Prostate gland (tissue), 2 donors: ENCODE measurements at regions not wholly inside any gene's neighbourhood (a gene's known extent, or its start where the extent isn't known, plus 50 kb on each side); places are given as distances from the start of the nearest gene placed in this dataset.

Source experiments
- POLR2AphosphoS5 ChIP-seq: sonication (generic); formaldehyde crosslinking; IDR thresholded peaks from one replicate; pipeline ENCODE4 v1.6.1; 2017; ENCODE audit warnings: antibody characterized with exemption
- TF ChIP-seq, protein P1 (sequence below), 4 experiments: fragments of 200-600 bp in 2 of 4; fragments of 450-650 bp in 2 of 4; sonication (generic) in 2 of 4; IDR thresholded peaks; 1 replicate in 3 of 4; 2 replicates in 1 of 4; pipeline ENCODE4 v1.5.1; 2016 to 2019; ENCODE audit warnings: antibody characterized with exemption in 4 of 4, mild to moderate bottlenecking in 2 of 4, moderate library complexity in 2 of 4

DNA sequence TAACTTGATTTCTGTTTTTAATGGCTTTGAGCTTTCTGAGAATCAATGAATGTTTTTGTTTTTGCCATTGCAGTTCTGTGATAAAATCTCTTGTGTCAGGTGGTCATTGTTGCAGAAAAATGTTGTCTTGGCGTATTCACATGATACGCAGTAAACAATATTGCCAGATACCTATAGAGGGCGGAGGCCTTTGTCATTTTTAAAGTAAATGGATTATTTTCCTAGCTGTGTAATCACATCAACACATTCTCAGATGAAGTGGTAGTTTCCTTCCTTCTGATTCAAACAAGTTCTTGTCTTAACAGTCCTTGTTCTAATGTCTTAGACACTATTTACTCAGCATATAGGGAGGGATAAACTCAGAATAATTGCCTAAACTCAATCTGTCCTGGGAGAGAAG, 109.9 kb upstream of the DAB2 start:
- TF ChIP-seq, protein P1, sequence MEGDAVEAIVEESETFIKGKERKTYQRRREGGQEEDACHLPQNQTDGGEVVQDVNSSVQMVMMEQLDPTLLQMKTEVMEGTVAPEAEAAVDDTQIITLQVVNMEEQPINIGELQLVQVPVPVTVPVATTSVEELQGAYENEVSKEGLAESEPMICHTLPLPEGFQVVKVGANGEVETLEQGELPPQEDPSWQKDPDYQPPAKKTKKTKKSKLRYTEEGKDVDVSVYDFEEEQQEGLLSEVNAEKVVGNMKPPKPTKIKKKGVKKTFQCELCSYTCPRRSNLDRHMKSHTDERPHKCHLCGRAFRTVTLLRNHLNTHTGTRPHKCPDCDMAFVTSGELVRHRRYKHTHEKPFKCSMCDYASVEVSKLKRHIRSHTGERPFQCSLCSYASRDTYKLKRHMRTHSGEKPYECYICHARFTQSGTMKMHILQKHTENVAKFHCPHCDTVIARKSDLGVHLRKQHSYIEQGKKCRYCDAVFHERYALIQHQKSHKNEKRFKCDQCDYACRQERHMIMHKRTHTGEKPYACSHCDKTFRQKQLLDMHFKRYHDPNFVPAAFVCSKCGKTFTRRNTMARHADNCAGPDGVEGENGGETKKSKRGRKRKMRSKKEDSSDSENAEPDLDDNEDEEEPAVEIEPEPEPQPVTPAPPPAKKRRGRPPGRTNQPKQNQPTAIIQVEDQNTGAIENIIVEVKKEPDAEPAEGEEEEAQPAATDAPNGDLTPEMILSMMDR (IDR thresholded peaks at IDR 0.05): no peak
- no peak for TF ChIP-seq POLR2AphosphoS5
